OCI-LY1 (cell line): ENCODE measurements at regions not wholly inside any gene's neighbourhood (a gene's known extent, or its start where the extent isn't known, plus 50 kb on each side); places are given as distances from the start of the nearest gene placed in this dataset.
"Not testable (repeated sequence)": the region's sequence is repeated elsewhere in the genome, so short reads cannot be mapped to it uniquely, and the experiment has no call there.

Experiments used
- H2AFZ ChIP-seq: fragments of 200-600 bp; sonication (generic), shearing (Covaris generic); 2 replicates; pipeline ENCODE4 v1.6.0; 2014; ENCODE audit warnings: antibody characterized with exemption, mild to moderate bottlenecking, low read length
- H3F3A ChIP-seq: fragments of 200-600 bp; sonication (generic), shearing (Covaris generic); 2 replicates; pipeline ENCODE4 v1.6.0; 2014; ENCODE audit warnings: mild to moderate bottlenecking, antibody characterized with exemption, low read length, moderate library complexity; ENCODE audit not compliant: insufficient read depth
- H3K27ac ChIP-seq: fragments of 200-600 bp; sonication (generic); 2 replicates; pipeline ENCODE4 v1.5.1; 2014; ENCODE audit warnings: low read length, mixed run types, mild to moderate bottlenecking, low read depth; ENCODE audit not compliant: poor library complexity, severe bottlenecking
- H3K27me3 ChIP-seq: fragments of 200-600 bp; sonication (generic); 2 replicates; pipeline ENCODE4 v1.6.0; 2014; ENCODE audit warnings: antibody characterized with exemption, mild to moderate bottlenecking, low read length, moderate library complexity; ENCODE audit not compliant: insufficient read depth
- H3K36me3 ChIP-seq: fragments of 200-600 bp; sonication (generic); 2 replicates; pipeline ENCODE4 v1.6.1; 2014; ENCODE audit warnings: mild to moderate bottlenecking, antibody characterized with exemption, low read length, moderate library complexity, mixed read lengths; ENCODE audit not compliant: insufficient read depth
- H3K4me1 ChIP-seq: fragments of 200-600 bp; sonication (generic); 2 replicates; pipeline ENCODE4 v1.5.1; 2014; ENCODE audit warnings: mild to moderate bottlenecking, low read length, moderate library complexity; ENCODE audit not compliant: insufficient read depth, severe bottlenecking
- H3K4me2 ChIP-seq: fragments of 200-600 bp; sonication (generic), shearing (Covaris generic); 2 replicates; pipeline ENCODE4 v1.6.1; 2014; ENCODE audit warnings: low read length
- H3K4me3 ChIP-seq: fragments of 200-600 bp; sonication (generic); 2 replicates; pipeline ENCODE4 v1.5.1; 2014; ENCODE audit warnings: low read length, low read depth, mild to moderate bottlenecking, mixed read lengths; ENCODE audit not compliant: poor library complexity, severe bottlenecking
- H3K79me2 ChIP-seq: fragments of 200-600 bp; shearing (Covaris generic); 2 replicates; pipeline ENCODE4 v1.6.1; 2016; ENCODE audit warnings: mixed run types, low read length, mixed read lengths; ENCODE audit not compliant: insufficient read depth
- H3K9ac ChIP-seq: fragments of 200-600 bp; sonication (generic), shearing (Covaris generic); 2 replicates; pipeline ENCODE4 v1.6.1; 2014; ENCODE audit warnings: mild to moderate bottlenecking, low read length, mixed read lengths
- H3K9me2 ChIP-seq: fragments of 200-600 bp; sonication (generic), shearing (Covaris generic); 2 replicates; pipeline ENCODE4 v1.6.1; 2014; ENCODE audit warnings: low read depth, mild to moderate bottlenecking, low read length, mixed read lengths
- H3K9me3 ChIP-seq: fragments of 200-600 bp; shearing (Covaris generic); 2 replicates; pipeline ENCODE4 v1.6.1; 2014; ENCODE audit warnings: low read length, mixed read lengths
- H4K20me1 ChIP-seq: fragments of 200-600 bp; sonication (generic), shearing (Covaris generic); 2 replicates; pipeline ENCODE4 v1.6.0; 2016; ENCODE audit warnings: mild to moderate bottlenecking, low read length; ENCODE audit not compliant: insufficient read depth
- CTCF ChIP-seq: fragments of 200-600 bp; sonication (generic), shearing (Covaris generic); IDR thresholded peaks from 2 replicates; pipeline ENCODE4 v1.5.1; 2017; ENCODE audit warnings: mild to moderate bottlenecking, antibody characterized with exemption, low read length, moderate library complexity, mixed read lengths
- EZH2 ChIP-seq: fragments of 200-600 bp; sonication (generic), shearing (Covaris generic); IDR thresholded peaks from 2 replicates; pipeline ENCODE4 v1.8.0; 2017; ENCODE audit warnings: borderline replicate concordance, mixed run types, mild to moderate bottlenecking, antibody characterized with exemption, low read length, moderate library complexity, mixed read lengths

DNA sequence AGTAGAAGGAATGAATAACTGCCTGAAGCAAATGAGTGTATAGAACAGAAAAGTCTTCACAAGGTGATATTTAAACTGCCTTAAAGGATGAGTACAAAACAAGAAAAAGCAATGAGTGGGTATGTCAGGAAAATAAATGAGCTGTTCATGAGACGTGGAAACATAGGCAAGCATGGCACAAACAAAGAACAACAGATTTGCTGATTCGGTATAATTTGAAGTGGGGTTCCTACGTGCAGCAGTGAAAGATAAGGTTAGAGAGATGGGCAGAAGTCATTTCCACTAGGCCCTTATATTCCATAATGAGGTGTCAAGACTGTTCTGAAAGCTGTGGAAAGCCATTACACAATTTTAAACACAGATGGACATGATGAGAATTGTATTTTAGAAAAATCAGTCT, 506.6 kb downstream of the KLHL13 start:
- H3K9me3 ChIP-seq: no peaks in the 10 kb centered on the region
- no peaks in the 10 kb centered on the region for H3K27me3 ChIP-seq
- no peaks in the 10 kb centered on the region for H3K79me2 ChIP-seq
- H3K9me2 ChIP-seq: no peaks in the 10 kb centered on the region
- TF ChIP-seq CTCF (no peak), EZH2 (no peak)
- no peak overlapping the region for H3K4me3 ChIP-seq
- no peaks in the 10 kb centered on the region for H4K20me1 ChIP-seq
- H3K27ac ChIP-seq: no peak overlapping the region
- H2AFZ ChIP-seq: no peak overlapping the region
- H3K36me3 ChIP-seq: no peaks in the 10 kb centered on the region
- H3F3A ChIP-seq: no peaks in the 10 kb centered on the region
- no peak overlapping the region for H3K4me2 ChIP-seq
- H3K4me1 ChIP-seq: no peaks in the 10 kb centered on the region
- H3K9ac ChIP-seq: no peak overlapping the region

- Histone ChIP-seq H2AFZ (no peak overlapping the region), H3K4me3 (no peak overlapping the region), H3K27ac (no peak overlapping the region), H3K4me1 (no peaks in the 10 kb centered on the region), H3K9me2 (no peaks in the 10 kb centered on the region), H3K9ac (no peak overlapping the region), H3K79me2 (no peaks in the 10 kb centered on the region), H3K9me3 (no peaks in the 10 kb centered on the region), H3K36me3 (no peaks in the 10 kb centered on the region), H3F3A (no peaks in the 10 kb centered on the region), H4K20me1 (no peaks in the 10 kb centered on the region), H3K4me2 (no peak overlapping the region), H3K27me3 (no peaks in the 10 kb centered on the region)
- TF ChIP-seq CTCF: no peak
- no peak for TF ChIP-seq EZH2
Measured at GRCh38 chrX:117607561-117607960, 509.0 kb downstream of the KLHL13 start.

DNA sequence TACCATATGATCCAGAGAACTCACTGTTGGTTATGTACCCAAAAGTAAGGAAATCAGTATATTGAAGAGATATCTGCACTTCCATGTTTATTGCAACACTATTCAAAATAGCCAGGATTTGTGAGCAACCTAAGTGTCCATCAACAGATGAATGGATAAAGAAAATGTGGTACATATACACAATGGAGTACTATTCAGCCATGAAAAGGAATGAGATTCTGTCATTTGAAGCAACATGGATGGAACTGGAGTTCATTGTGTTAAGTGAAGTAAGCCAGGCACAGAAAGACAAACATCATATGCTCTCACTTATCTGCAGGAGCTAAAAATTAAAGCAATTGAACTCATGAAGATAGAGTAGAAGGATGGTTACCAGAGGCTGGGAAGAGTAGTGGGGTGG, 510.5 kb downstream of the KLHL13 start:
- H3K9ac ChIP-seq, H3K9me2 ChIP-seq, H3K27ac ChIP-seq, H3K4me2 ChIP-seq, H2AFZ ChIP-seq, H3K4me1 ChIP-seq, H3K4me3 ChIP-seq, H3F3A ChIP-seq, H3K79me2 ChIP-seq, H4K20me1 ChIP-seq, H3K9me3 ChIP-seq, H3K36me3 ChIP-seq, H3K27me3 ChIP-seq: not testable (repeated sequence)

DNA sequence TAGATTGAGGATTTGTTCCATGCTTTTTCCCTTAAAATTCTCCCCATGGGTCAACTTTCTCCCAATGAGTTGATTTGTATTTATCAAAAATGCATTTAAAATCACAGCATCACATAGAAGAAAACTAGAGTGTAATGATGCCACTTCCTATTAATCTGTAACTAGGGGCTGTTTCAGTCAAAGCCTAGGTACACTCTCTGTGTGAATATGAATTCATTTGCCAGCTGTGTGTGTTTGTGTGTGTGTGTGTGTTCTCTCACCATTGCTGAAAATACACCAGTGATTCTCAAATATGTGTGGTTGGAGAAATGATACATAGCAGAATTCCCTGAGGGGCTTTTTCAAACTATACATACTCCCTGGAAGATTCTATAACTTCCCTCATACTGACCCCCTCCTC, 546.5 kb downstream of the KLHL13 start:
- H4K20me1 ChIP-seq: no peaks in the 10 kb centered on the region
- H3K9me2 ChIP-seq: no peaks in the 10 kb centered on the region
- H3K79me2 ChIP-seq: no peaks in the 10 kb centered on the region
- H3K9ac ChIP-seq: no peak overlapping the region
- TF ChIP-seq CTCF (no peak), EZH2 (no peak)
- H3K9me3 ChIP-seq: no peaks in the 10 kb centered on the region
- H3K4me3 ChIP-seq: no peak overlapping the region
- no peaks in the 10 kb centered on the region for H3K27me3 ChIP-seq
- H3K4me1 ChIP-seq: no peaks in the 10 kb centered on the region
- no peak overlapping the region for H2AFZ ChIP-seq
- no peaks in the 10 kb centered on the region for H3F3A ChIP-seq
- H3K36me3 ChIP-seq: no peaks in the 10 kb centered on the region
- no peak overlapping the region for H3K27ac ChIP-seq
- H3K4me2 ChIP-seq: no peak overlapping the region
